ENCODE measurements at regions not wholly inside any gene's neighbourhood (a gene's known extent, or its start where the extent isn't known, plus 50 kb on each side); places are given as distances from the start of the nearest gene placed in this dataset.

DNA sequence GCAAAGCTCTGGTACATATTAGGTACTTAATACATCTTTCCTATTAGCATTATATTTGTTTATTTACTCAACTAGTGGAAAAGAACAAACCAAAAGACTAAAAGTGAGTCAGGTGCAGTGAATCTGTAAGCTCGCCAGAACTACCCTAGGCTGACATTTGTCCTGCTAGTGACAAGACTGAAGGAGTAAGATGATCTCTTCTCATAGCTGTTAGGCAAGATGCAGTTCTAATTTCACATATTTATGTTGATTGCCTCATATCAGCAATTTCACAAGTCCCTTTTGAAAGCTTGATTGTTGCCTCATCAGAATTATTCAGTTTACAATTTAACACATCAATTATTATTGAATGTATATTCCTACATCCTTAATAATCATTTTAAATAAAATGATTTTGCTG lies 293.0 kb upstream of the NAV3 start:
- Histone ChIP-seq H3K4me2 (ENCODE audit: insufficient read depth, low read length) (no peak overlapping the region), H3K4me3 (ENCODE audit: low read depth in 1 of 2, low read length in 2 of 2) (no peak overlapping the region), H4K20me1 (ENCODE audit: insufficient read depth, low read length) (no peaks in the 10 kb centered on the region), H3K79me2 (ENCODE audit: insufficient read depth, low read length) (no peaks in the 10 kb centered on the region), H3K9ac (ENCODE audit: low read depth, low read length) (no peak overlapping the region), H2AFZ (ENCODE audit: low read depth, low read length) (no peak overlapping the region), H3K36me3 (ENCODE audit: insufficient read depth, low read length) (no peaks in the 10 kb centered on the region), H3K27ac (ENCODE audit: low read length) (no peak overlapping the region), H3K9me3 (ENCODE audit: insufficient read depth, low read length, severe bottlenecking) (no peaks in the 10 kb centered on the region), H3K4me1 (ENCODE audit: insufficient read depth, low read length) (no peaks in the 10 kb centered on the region), H3K27me3 (ENCODE audit: insufficient read depth, low read length, poor library complexity) (no peaks in the 10 kb centered on the region)
- TF ChIP-seq, protein P1, sequence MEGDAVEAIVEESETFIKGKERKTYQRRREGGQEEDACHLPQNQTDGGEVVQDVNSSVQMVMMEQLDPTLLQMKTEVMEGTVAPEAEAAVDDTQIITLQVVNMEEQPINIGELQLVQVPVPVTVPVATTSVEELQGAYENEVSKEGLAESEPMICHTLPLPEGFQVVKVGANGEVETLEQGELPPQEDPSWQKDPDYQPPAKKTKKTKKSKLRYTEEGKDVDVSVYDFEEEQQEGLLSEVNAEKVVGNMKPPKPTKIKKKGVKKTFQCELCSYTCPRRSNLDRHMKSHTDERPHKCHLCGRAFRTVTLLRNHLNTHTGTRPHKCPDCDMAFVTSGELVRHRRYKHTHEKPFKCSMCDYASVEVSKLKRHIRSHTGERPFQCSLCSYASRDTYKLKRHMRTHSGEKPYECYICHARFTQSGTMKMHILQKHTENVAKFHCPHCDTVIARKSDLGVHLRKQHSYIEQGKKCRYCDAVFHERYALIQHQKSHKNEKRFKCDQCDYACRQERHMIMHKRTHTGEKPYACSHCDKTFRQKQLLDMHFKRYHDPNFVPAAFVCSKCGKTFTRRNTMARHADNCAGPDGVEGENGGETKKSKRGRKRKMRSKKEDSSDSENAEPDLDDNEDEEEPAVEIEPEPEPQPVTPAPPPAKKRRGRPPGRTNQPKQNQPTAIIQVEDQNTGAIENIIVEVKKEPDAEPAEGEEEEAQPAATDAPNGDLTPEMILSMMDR (IDR thresholded peaks at IDR 0.05; ENCODE audit: borderline replicate concordance, extremely low read depth, low read length, poor library complexity, severe bottlenecking), result no peak
- no peak for TF ChIP-seq EZH2 (IDR thresholded peaks at IDR 0.05; ENCODE audit: borderline replicate concordance, low read depth, low read length, severe bottlenecking)
- ATAC-seq (ENCODE audit: insufficient read depth, low read depth) (no peak), DNase-seq (no peak)

DNA sequence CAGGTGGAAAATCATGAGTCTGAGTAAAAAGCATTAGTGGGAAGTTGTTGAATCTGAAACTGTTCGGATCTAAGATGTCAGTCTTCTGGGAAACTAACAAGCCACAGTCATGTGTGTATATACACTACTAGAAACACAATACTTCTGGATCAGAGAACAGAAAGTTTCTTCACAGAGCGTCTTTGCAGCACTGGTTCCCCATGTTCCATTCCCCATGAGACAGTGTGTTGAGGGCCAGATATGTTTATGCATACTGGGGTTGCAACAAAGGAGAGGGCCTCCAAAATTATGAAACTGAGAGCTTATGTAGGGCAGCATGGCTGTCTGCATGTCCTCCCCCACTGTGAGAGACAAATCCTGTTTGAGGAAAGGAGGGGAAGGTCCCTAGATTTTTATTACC lies 295.0 kb upstream of the NAV3 start:
- Histone ChIP-seq H3K36me3 (ENCODE audit: insufficient read depth, low read length) (no peaks in the 10 kb centered on the region), H4K20me1 (ENCODE audit: insufficient read depth, low read length) (no peaks in the 10 kb centered on the region), H3K79me2 (ENCODE audit: insufficient read depth, low read length) (no peaks in the 10 kb centered on the region), H2AFZ (ENCODE audit: low read depth, low read length) (no peak overlapping the region), H3K27me3 (ENCODE audit: insufficient read depth, low read length, poor library complexity) (no peaks in the 10 kb centered on the region), H3K4me3 (ENCODE audit: low read depth in 1 of 2, low read length in 2 of 2) (no peak overlapping the region), H3K4me1 (ENCODE audit: insufficient read depth, low read length) (no peaks in the 10 kb centered on the region), H3K4me2 (ENCODE audit: insufficient read depth, low read length) (no peak overlapping the region), H3K27ac (ENCODE audit: low read length) (no peak overlapping the region), H3K9ac (ENCODE audit: low read depth, low read length) (no peak overlapping the region), H3K9me3 (ENCODE audit: insufficient read depth, low read length, severe bottlenecking) (no peaks in the 10 kb centered on the region)
- DNase-seq (no peak), ATAC-seq (ENCODE audit: insufficient read depth, low read depth) (no peak)
- no peak for TF ChIP-seq EZH2 (IDR thresholded peaks at IDR 0.05; ENCODE audit: borderline replicate concordance, low read depth, low read length, severe bottlenecking)
- TF ChIP-seq, protein P1 (IDR thresholded peaks at IDR 0.05; ENCODE audit: borderline replicate concordance, extremely low read depth, low read length, poor library complexity, severe bottlenecking), result no peak

DNA sequence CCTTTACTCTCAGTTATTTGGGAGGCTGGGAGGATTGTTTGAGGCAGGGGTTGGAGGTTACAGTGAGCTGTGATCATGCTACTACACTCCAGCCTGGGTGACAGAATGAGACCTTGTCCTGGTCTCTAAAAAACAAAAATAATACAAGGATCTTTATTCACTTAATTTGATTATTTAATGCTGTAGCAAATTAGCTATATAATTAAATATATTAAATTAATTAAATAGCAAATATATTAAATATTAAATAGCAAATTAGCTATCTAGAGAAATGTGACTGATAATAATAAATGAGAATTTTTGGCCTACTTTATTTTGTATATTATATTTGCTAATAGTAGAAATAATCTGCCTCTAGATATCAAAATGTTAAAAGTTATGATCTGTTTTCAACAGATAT lies 298.8 kb upstream of the NAV3 start:
- no peaks in the 10 kb centered on the region for H3K27me3 ChIP-seq (ENCODE audit: insufficient read depth, low read length, poor library complexity)
- TF ChIP-seq EZH2 (IDR thresholded peaks at IDR 0.05; ENCODE audit: borderline replicate concordance, low read depth, low read length, severe bottlenecking), result no peak
- TF ChIP-seq, protein P1 (IDR thresholded peaks at IDR 0.05; ENCODE audit: borderline replicate concordance, extremely low read depth, low read length, poor library complexity, severe bottlenecking), result no peak
- no peak overlapping the region for H3K9ac ChIP-seq (ENCODE audit: low read depth, low read length)
- H3K79me2 ChIP-seq (ENCODE audit: insufficient read depth, low read length), result no peaks in the 10 kb centered on the region
- H3K9me3 ChIP-seq (ENCODE audit: insufficient read depth, low read length, severe bottlenecking), result no peaks in the 10 kb centered on the region
- H4K20me1 ChIP-seq (ENCODE audit: insufficient read depth, low read length), result no peaks in the 10 kb centered on the region
- no peak overlapping the region for H3K4me2 ChIP-seq (ENCODE audit: insufficient read depth, low read length)
- no peaks in the 10 kb centered on the region for H3K36me3 ChIP-seq (ENCODE audit: insufficient read depth, low read length)
- H3K4me3 ChIP-seq (ENCODE audit: low read depth in 1 of 2, low read length in 2 of 2), result no peak overlapping the region
- H2AFZ ChIP-seq (ENCODE audit: low read depth, low read length), result no peak overlapping the region
- H3K4me1 ChIP-seq (ENCODE audit: insufficient read depth, low read length), result no peaks in the 10 kb centered on the region
- DNase-seq (no peak), ATAC-seq (ENCODE audit: insufficient read depth, low read depth) (no peak)
- H3K27ac ChIP-seq (ENCODE audit: low read length), result no peak overlapping the region

DNA sequence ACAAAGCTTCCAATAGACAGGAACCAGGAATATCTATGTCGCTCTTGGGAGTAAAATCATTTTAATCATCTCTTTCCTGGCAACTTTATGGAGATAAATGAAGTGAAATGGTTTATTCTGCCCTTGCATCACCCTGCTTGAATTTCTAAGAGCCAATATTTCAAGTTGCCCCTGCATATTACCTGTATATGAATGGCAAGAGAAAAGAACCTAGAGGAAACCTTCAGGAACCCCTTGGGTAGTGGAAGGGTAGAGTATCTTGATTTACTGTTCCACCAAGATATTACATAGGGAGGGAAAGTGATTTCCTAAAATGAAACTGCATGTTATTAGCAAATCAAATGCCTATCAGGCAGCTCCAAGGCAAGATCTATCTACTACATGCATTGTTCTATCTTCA lies 308.4 kb upstream of the NAV3 start:
- H2AFZ ChIP-seq (ENCODE audit: low read depth, low read length), result no peak overlapping the region
- TF ChIP-seq, protein P1 (IDR thresholded peaks at IDR 0.05; ENCODE audit: borderline replicate concordance, extremely low read depth, low read length, poor library complexity, severe bottlenecking), result no peak
- no peak for TF ChIP-seq EZH2 (IDR thresholded peaks at IDR 0.05; ENCODE audit: borderline replicate concordance, low read depth, low read length, severe bottlenecking)
- no peak overlapping the region for H3K4me3 ChIP-seq (ENCODE audit: low read depth in 1 of 2, low read length in 2 of 2)
- H3K27ac ChIP-seq (ENCODE audit: low read length), result no peak overlapping the region
- ATAC-seq (ENCODE audit: insufficient read depth, low read depth), result no peak
- H3K9ac ChIP-seq (ENCODE audit: low read depth, low read length), result no peak overlapping the region
- no peak overlapping the region for H3K4me2 ChIP-seq (ENCODE audit: insufficient read depth, low read length)
- H4K20me1 ChIP-seq (ENCODE audit: insufficient read depth, low read length), result no peaks in the 10 kb centered on the region
- H3K27me3 ChIP-seq (ENCODE audit: insufficient read depth, low read length, poor library complexity), result no peaks in the 10 kb centered on the region
- DNase-seq, result no peak
- H3K4me1 ChIP-seq (ENCODE audit: insufficient read depth, low read length), result no peaks in the 10 kb centered on the region
- H3K79me2 ChIP-seq (ENCODE audit: insufficient read depth, low read length), result no peaks in the 10 kb centered on the region
- H3K9me3 ChIP-seq (ENCODE audit: insufficient read depth, low read length, severe bottlenecking), result no peaks in the 10 kb centered on the region
- H3K36me3 ChIP-seq (ENCODE audit: insufficient read depth, low read length), result no peaks in the 10 kb centered on the region
